ENCODE measurements at regions not wholly inside any gene's neighbourhood (a gene's known extent, or its start where the extent isn't known, plus 50 kb on each side); places are given as distances from the start of the nearest gene placed in this dataset.
"Not testable (repeated sequence)": the region's sequence is repeated elsewhere in the genome, so short reads cannot be mapped to it uniquely, and the experiment has no call there.

GRCh38 chr18:1503847-1504246 lies 599.2 kb downstream of the ADCYAP1 start:
- H3K4me3 ChIP-seq (ENCODE audit: low read depth, low read length), result no peak overlapping the region
- no peak for TF ChIP-seq CTCF (IDR thresholded peaks at IDR 0.05; ENCODE audit: low read depth, low read length)

GRCh38 chr18:1505856-1506255 lies 601.2 kb downstream of the ADCYAP1 start:
- TF ChIP-seq CTCF (IDR thresholded peaks at IDR 0.05; ENCODE audit: low read depth, low read length), result no peak
- no peak overlapping the region for H3K4me3 ChIP-seq (ENCODE audit: low read depth, low read length)

DNA sequence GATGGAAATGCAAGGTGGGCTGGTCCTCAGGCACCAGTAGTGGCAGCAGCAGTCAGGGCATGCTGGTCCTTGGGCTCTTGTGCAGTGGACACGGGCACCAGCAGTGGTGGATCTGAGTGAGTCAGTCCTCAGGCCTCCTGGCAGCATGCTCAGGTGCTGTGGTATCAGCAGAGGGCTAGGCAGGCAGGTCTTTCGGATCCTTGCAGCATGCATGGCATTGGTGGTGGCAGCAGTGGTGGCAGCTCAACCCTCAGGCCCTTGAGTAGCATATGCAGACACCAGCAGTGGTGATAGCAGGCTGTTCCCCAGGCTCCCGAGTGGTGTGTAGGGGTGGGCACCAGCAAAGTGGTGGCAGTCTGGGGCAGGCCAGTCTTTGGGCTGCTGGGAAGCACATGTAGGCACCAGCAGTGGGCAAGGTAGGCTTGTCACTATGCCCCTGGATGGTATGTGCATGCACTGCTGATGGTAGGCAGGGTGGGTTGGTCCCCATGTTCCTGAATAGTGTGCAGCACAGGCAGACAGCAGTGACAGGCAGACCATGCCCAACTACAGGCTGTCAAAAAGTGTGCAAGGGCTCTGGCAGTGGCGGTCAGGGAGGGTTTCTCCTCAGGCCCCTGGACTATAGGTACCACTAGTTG lies 606.0 kb downstream of the ADCYAP1 start:
- no peak for TF ChIP-seq CTCF (IDR thresholded peaks at IDR 0.05; ENCODE audit: low read depth, low read length)
- H3K4me3 ChIP-seq (ENCODE audit: low read depth, low read length), result no peak overlapping the region

GRCh38 chr18:1511619-1512311 lies 607.1 kb downstream of the ADCYAP1 start:
- H3K4me3 ChIP-seq (ENCODE audit: low read depth, low read length), result no peak overlapping the region
- TF ChIP-seq CTCF (IDR thresholded peaks at IDR 0.05; ENCODE audit: low read depth, low read length), result no peak

GRCh38 chr18:1513519-1513918 lies 608.8 kb downstream of the ADCYAP1 start:
- no peak overlapping the region for H3K4me3 ChIP-seq (ENCODE audit: low read depth, low read length)
- no peak for TF ChIP-seq CTCF (IDR thresholded peaks at IDR 0.05; ENCODE audit: low read depth, low read length)

- not testable (repeated sequence) for H3K4me3 ChIP-seq (ENCODE audit: low read depth, low read length)
Measured at GRCh38 chr18:1521588-1522248, 617.0 kb downstream of the ADCYAP1 start.

GRCh38 chr18:1522249-1522615 lies 617.6 kb downstream of the ADCYAP1 start:
- H3K4me3 ChIP-seq (ENCODE audit: low read depth, low read length), result no peak overlapping the region
- no peak for TF ChIP-seq CTCF (IDR thresholded peaks at IDR 0.05; ENCODE audit: low read depth, low read length)

All from WI38 (cell line).